HCT116 (cell line): ENCODE measurements at regions not wholly inside any gene's neighbourhood (a gene's known extent, or its start where the extent isn't known, plus 50 kb on each side); places are given as distances from the start of the nearest gene placed in this dataset.

ENCODE experiments used
- ATAC-seq: fragments of 200-7000 bp; cut with Tn5 transposase; 2 replicates; pipeline ENCODE4 v1.9.1; 2020; ENCODE audit warnings: mild to moderate bottlenecking, moderate library complexity
- BruUV-seq: library from RNA; stranded (reverse); fragments of 400-500 nt; replicated peaks from 2 replicates; lab custom pipeline; 2021; lab: Mats Ljungman, UMichigan
- CTCF ChIA-PET: fragments of 300-600 bp; sonication (Branson Sonifier 250); formaldehyde crosslinking; loops from one replicate; lab custom pipeline; 2021; ENCODE audit warnings: antibody characterized with exemption; lab: Charles Lee
- POLR2A ChIA-PET: fragments of 300-600, 350-600 bp; sonication (Branson Sonifier 250); formaldehyde crosslinking; loops from one replicate; lab custom pipeline; 2021; ENCODE audit warnings: antibody characterized with exemption; lab: Charles Lee
- RAD21 ChIA-PET, 2 experiments: fragments of 300-600 bp; sonication (Branson Sonifier 250); formaldehyde crosslinking; loops; one replicate each; lab custom pipeline; 2023; ENCODE audit warnings: low total read pairs in 2 of 2; ENCODE audit not compliant: uncharacterized antibody in 2 of 2, unreplicated experiment in 2 of 2, low non-redundant PET in 1 of 2; lab: Charles Lee
- DNase-seq: peaks from one replicate; pipeline ENCODE4 v3.0.0-alpha.2; 2010; ENCODE audit warnings: low read depth, low spot score
- H2AFZ ChIP-seq: fragments of 200-600 bp; shearing (Covaris generic), sonication (generic); 2 replicates; pipeline ENCODE4 v1.6.1; 2017; ENCODE audit warnings: low read depth, mixed run types, mixed read lengths, antibody characterized with exemption, low read length; ENCODE audit not compliant: poor library complexity, severe bottlenecking
- H3K27ac ChIP-seq: 2 replicates; pipeline ENCODE4 v1.5.1; 2012; ENCODE audit warnings: low read depth, low read length
- H3K27me3 ChIP-seq: fragments of 200-600 bp; sonication (generic); 2 replicates; pipeline ENCODE4 v1.6.1; 2016; ENCODE audit warnings: mixed run types, low read length, mixed read lengths; ENCODE audit not compliant: insufficient read depth
- H3K36me3 ChIP-seq, 2 experiments: fragments of 200-500 bp in 1 of 2; fragments of 200-600 bp in 1 of 2; sonication (Bioruptor generic) in 1 of 2; sonication (generic) in 1 of 2; 2 replicates each; pipeline versions ENCODE4 v1.5.1 to v1.6.1; 2014 to 2016; ENCODE audit warnings: low read length in 2 of 2, inconsistent platforms in 1 of 2, mixed read lengths in 1 of 2, mixed run types in 1 of 2; ENCODE audit not compliant: insufficient read depth in 2 of 2, control insufficient read depth in 1 of 2
- H3K4me1 ChIP-seq, 2 experiments: fragments of 200-600 bp in 1 of 2; sonication (generic) in 1 of 2; 2 replicates each; pipeline versions ENCODE4 v1.5.1 to v1.6.1; 2012 to 2017; ENCODE audit warnings: low read length in 2 of 2, inconsistent platforms in 1 of 2, mild to moderate bottlenecking in 1 of 2, mixed read lengths in 1 of 2, mixed run types in 1 of 2, moderate library complexity in 1 of 2; ENCODE audit not compliant: insufficient read depth in 2 of 2, control insufficient read depth in 1 of 2
- H3K4me2 ChIP-seq: fragments of 200-600 bp; sonication (generic); 2 replicates; pipeline ENCODE4 v1.6.1; 2017; ENCODE audit warnings: mixed run types, low read length, mixed read lengths
- H3K4me3 ChIP-seq, 2 experiments: fragments of 200-600 bp in 1 of 2; sonication (generic) in 1 of 2; replicated peaks in 1 of 2; 2 replicates each; pipeline ENCODE4 v1.5.1; 2011 to 2016; ENCODE audit warnings: low read length in 2 of 2, control low read depth in 1 of 2, low read depth in 1 of 2, mild to moderate bottlenecking in 1 of 2, mixed read lengths in 1 of 2, mixed run types in 1 of 2
- H3K79me2 ChIP-seq: fragments of 200-600 bp; sonication (generic); 2 replicates; pipeline ENCODE4 v1.6.1; 2017; ENCODE audit warnings: mild to moderate bottlenecking, mixed run types, low read length, moderate library complexity, mixed read lengths; ENCODE audit not compliant: insufficient read depth
- H3K9ac ChIP-seq: fragments of 200-600 bp; sonication (generic); 2 replicates; pipeline ENCODE4 v1.6.1; 2016; ENCODE audit warnings: low read length, mixed read lengths
- H3K9me2 ChIP-seq: fragments of 200-600 bp; sonication (generic), shearing (Covaris generic); 2 replicates; pipeline ENCODE4 v1.6.1; 2017; ENCODE audit warnings: mixed run types, mild to moderate bottlenecking, moderate library complexity; ENCODE audit not compliant: insufficient read depth
- H3K9me3 ChIP-seq, 2 experiments: fragments of 200-500 bp in 1 of 2; fragments of 200-600 bp in 1 of 2; sonication (Bioruptor generic) in 1 of 2; sonication (generic) in 1 of 2; 2 replicates each; pipeline ENCODE4 v1.6.1; 2014 to 2017; ENCODE audit warnings: low read length in 2 of 2, mixed read lengths in 2 of 2, inconsistent platforms in 1 of 2, low read depth in 1 of 2, mild to moderate bottlenecking in 1 of 2, mixed run types in 1 of 2, moderate library complexity in 1 of 2; ENCODE audit not compliant: control insufficient read depth in 1 of 2, insufficient read depth in 1 of 2
- H4K20me1 ChIP-seq: fragments of 200-600 bp; sonication (generic), shearing (Covaris generic); 2 replicates; pipeline ENCODE4 v1.6.1; 2017; ENCODE audit warnings: mixed run types, mild to moderate bottlenecking, moderate library complexity; ENCODE audit not compliant: insufficient read depth
- ELF1 ChIP-seq: IDR thresholded peaks from 2 replicates; pipeline ENCODE4 v1.6.1; 2012; ENCODE audit warnings: low read depth, borderline replicate concordance
- EZH2 ChIP-seq: fragments of 200-600 bp; sonication (generic); IDR thresholded peaks from 2 replicates; pipeline ENCODE4 v1.6.1; 2017; ENCODE audit warnings: antibody characterized with exemption, mixed run types
- FOSL1 ChIP-seq: IDR thresholded peaks from 2 replicates; pipeline ENCODE4 v1.6.1; 2012; ENCODE audit warnings: low read depth
- POLR2A ChIP-seq: IDR thresholded peaks from 2 replicates; pipeline ENCODE4 v1.7.0; 2011; ENCODE audit warnings: borderline replicate concordance; ENCODE audit not compliant: insufficient read depth, insufficient read length; ENCODE audit errors: extremely low read depth
- POLR2AphosphoS5 ChIP-seq: IDR thresholded peaks from 2 replicates; pipeline ENCODE4 v1.6.1; 2011; ENCODE audit warnings: mild to moderate bottlenecking, low read depth, low read length, moderate library complexity
- RAD21 ChIP-seq: IDR thresholded peaks from 2 replicates; pipeline ENCODE4 v1.6.1; 2012; ENCODE audit warnings: low read depth, mild to moderate bottlenecking
- REST ChIP-seq: IDR thresholded peaks from 2 replicates; pipeline ENCODE4 v1.6.1; 2012; ENCODE audit warnings: low read depth
- SP1 ChIP-seq: IDR thresholded peaks from 2 replicates; pipeline ENCODE4 v1.6.1; 2012; ENCODE audit warnings: low read depth
- intact Hi-C: fragments of 100-400 bp; cut with micrococcal nuclease; formaldehyde crosslinking; loops from 2 replicates; pipeline ENCODE4 v1.10.0; 2022

- ChIA-PET CTCF (no interaction called here), POLR2A (no interaction called here), RAD21 (no interaction called here)
- Histone ChIP-seq H3K36me3 (no peaks in the 10 kb centered on the region), H3K4me3 (no peak overlapping the region), H4K20me1 (no peaks in the 10 kb centered on the region), H3K4me2 (no peak overlapping the region), H3K79me2 (no peaks in the 10 kb centered on the region), H3K4me1 (no peaks in the 10 kb centered on the region), H3K27me3 (no peaks in the 10 kb centered on the region), H2AFZ (no peak overlapping the region), H3K9me2 (no peaks in the 10 kb centered on the region), H3K27ac (no peak overlapping the region), H3K9ac (no peak overlapping the region), H3K9me3 (no peaks in the 10 kb centered on the region)
- ATAC-seq (no peak), DNase-seq (no peak)
- intact Hi-C loops, result no loop called here
- no TSS peak for BruUV-seq
- TF ChIP-seq POLR2A (no peak), SP1 (no peak), POLR2AphosphoS5 (no peak), ELF1 (no peak), FOSL1 (no peak), EZH2 (no peak)
Measured at GRCh38 chr17:65395924-65396323, 165.5 kb downstream of the AXIN2 start.

DNA sequence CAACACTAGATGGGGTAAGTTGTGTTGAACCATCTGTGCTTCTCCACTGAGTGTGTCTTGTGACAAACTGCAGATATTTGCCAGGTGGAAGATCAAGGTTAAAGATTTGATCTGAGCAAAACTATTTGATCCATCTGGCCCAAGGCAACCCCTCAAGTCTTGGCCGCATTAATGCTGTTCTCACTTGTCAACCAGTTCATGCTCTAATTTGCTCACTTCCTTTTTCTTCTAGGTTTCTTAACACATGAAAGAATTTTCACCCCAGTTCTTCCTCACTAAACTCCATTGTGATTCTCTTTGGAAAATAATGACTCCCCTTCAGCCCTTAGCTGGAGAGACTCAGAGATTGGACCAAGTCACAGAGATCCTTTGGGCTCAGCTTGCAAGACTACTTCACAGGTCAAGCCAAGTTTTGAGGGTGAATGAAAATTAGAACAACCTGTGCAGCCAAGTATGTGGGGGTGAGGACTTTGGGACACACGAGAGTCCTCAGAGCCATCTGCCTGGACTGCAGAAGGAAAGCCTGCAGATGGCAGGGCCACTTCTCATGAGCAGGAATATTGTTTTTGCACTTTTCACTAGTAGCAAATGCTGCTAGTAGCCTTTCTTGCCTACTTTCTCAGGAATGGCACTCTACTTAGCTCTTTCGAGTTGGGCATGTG is 166.5 kb downstream of the AXIN2 start:
- H3K27me3 ChIP-seq, result no peaks in the 10 kb centered on the region
- no peak overlapping the region for H2AFZ ChIP-seq
- ATAC-seq, result peak; percentile 36; the same call in 1 of the 2 replicates
- H3K9me2 ChIP-seq, result no peaks in the 10 kb centered on the region
- H3K9ac ChIP-seq, result no peak overlapping the region
- no peaks in the 10 kb centered on the region for H4K20me1 ChIP-seq
- CTCF ChIA-PET, result no interaction called here
- no peaks in the 10 kb centered on the region for H3K9me3 ChIP-seq
- intact Hi-C loops, result no loop called here
- no peaks in the 10 kb centered on the region for H3K79me2 ChIP-seq
- no peak overlapping the region for H3K4me2 ChIP-seq
- no TSS peak for BruUV-seq
- no peak overlapping the region for H3K27ac ChIP-seq
- H3K4me1 ChIP-seq, result peaks cover under 1 to 6% of the 10 kb centered on the region in 2 experiments; a peak in 3 of 4 replicates
- RAD21 ChIA-PET, result interaction anchor here in 1 of 2 experiments (0.7 kb wide), 1 partner anchor 683 kb away, joined by 3 read pairs; no protein-coding TSS in a partner anchor
- H3K36me3 ChIP-seq, result no peaks in the 10 kb centered on the region
- no peak for DNase-seq
- no peak overlapping the region for H3K4me3 ChIP-seq
- TF ChIP-seq EZH2 (no peak), REST (no peak), RAD21 (0 out of 2 replicates have a peak, but pooled peaks have one; percentile 20), ELF1 (no peak)
- POLR2A ChIA-PET, result no interaction called here
